ENCODE measurements at regions not wholly inside any gene's neighbourhood (a gene's known extent, or its start where the extent isn't known, plus 50 kb on each side); places are given as distances from the start of the nearest gene placed in this dataset.

DNA sequence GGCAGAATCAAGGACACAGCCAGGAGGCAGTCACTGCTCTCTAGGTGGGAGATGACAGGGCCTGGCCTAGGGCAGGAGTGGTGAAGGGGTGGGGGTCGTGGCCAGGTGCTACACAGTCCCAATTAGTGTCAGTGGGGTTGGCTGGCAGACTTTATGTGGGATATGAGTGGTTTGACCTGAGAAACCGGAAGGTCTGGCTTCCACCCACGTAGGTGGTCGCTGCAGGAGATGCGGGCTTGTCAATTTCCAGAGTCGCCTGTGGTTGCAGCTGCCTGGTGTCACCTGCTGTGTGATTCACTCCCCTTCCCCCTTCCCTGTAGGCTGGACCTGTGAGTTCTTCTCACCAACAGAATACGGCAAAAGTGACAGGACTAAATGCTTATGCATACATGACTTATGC, 124.3 kb downstream of the KLF6 start:
- Histone ChIP-seq H3K36me3 (no peaks in the 10 kb centered on the region), H3K4me1 (peaks cover 0 to 2% of the 10 kb centered on the region in 2 donors), H3K4me3 (no peak overlapping the region), H3K27me3 (no peaks in the 10 kb centered on the region), H3K27ac (no peak overlapping the region), H3K9me3 (no peaks in the 10 kb centered on the region)
- ATAC-seq (no peak), DNase-seq (no peak)
- intact Hi-C loops (cut with DNase I) = no loop called here
- TF ChIP-seq, protein P1, sequence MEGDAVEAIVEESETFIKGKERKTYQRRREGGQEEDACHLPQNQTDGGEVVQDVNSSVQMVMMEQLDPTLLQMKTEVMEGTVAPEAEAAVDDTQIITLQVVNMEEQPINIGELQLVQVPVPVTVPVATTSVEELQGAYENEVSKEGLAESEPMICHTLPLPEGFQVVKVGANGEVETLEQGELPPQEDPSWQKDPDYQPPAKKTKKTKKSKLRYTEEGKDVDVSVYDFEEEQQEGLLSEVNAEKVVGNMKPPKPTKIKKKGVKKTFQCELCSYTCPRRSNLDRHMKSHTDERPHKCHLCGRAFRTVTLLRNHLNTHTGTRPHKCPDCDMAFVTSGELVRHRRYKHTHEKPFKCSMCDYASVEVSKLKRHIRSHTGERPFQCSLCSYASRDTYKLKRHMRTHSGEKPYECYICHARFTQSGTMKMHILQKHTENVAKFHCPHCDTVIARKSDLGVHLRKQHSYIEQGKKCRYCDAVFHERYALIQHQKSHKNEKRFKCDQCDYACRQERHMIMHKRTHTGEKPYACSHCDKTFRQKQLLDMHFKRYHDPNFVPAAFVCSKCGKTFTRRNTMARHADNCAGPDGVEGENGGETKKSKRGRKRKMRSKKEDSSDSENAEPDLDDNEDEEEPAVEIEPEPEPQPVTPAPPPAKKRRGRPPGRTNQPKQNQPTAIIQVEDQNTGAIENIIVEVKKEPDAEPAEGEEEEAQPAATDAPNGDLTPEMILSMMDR (IDR thresholded peaks at IDR 0.05) = no peak

DNA sequence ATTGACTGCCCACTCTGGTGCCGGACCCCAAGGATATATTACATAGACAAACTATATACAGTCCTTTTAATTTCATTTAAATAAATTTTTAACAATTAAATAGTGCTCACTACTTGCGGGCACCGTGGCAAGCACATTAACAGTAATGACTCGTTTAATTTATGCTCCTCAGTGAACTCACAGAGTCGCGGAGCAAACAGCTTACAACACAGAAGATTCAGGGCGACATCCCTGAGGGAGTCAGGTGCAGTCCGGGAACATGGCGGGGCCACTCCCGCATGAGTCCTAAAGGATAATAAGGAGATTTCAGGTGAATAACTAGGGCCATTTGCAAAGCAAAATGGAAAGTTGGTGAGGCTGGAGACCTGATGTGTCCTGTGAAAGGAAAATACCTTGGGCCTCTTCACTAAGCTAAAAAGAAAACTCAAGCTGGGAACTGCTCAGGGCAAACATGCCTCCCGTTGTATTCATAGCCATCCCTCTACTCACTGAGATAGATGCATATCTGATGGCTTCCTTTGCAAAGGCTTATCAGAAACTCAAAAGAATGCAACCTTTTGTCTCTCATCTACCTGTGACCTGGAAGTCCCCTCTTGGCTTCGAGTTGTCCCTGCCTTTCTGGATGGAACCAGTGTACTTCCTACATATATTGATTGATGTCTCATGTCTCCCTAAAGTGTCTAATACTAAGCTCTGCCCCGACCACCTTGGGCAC, 125.6 kb downstream of the KLF6 start:
- ATAC-seq = no peak
- H3K4me3 ChIP-seq = no peak overlapping the region
- no peak overlapping the region for H3K27ac ChIP-seq
- intact Hi-C loops (cut with DNase I) = no loop called here
- no peaks in the 10 kb centered on the region for H3K36me3 ChIP-seq
- TF ChIP-seq, protein P1 (IDR thresholded peaks at IDR 0.05) = no peak
- peaks cover 0 to 6% of the 10 kb centered on the region in 2 donors for H3K4me1 ChIP-seq
- no peaks in the 10 kb centered on the region for H3K27me3 ChIP-seq
- H3K9me3 ChIP-seq = no peaks in the 10 kb centered on the region
- no peak for DNase-seq

DNA sequence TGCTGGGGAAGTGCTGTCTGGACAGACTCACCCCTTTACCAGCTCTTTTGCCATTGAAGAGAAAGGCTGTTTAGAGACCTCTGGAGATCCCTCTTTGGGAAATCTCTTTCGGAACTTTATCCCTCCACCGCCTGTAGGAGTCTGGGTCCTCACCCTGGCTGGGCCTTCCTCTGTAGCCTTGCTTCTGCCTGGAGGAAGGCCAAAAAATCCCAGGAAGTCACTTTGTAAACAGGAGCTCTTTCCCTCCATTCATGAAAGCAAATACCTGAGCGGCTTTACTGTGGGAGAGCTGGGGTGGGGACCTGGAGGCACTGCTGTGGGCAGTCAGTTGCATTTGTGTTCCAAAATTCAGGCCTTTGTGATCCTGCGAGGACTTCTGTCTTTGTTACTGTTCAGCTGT, 126.2 kb downstream of the KLF6 start:
- DNase-seq = peak in 1 of 4 donors; percentile 12
- H3K36me3 ChIP-seq = no peaks in the 10 kb centered on the region
- peaks cover 0 to 6% of the 10 kb centered on the region in 2 donors for H3K4me1 ChIP-seq
- TF ChIP-seq, protein P1 (IDR thresholded peaks at IDR 0.05) = no peak
- intact Hi-C loops (cut with DNase I) = no loop called here
- no peak overlapping the region for H3K27ac ChIP-seq
- no peak overlapping the region for H3K4me3 ChIP-seq
- H3K27me3 ChIP-seq = no peaks in the 10 kb centered on the region
- no peak for ATAC-seq
- H3K9me3 ChIP-seq = no peaks in the 10 kb centered on the region

DNA sequence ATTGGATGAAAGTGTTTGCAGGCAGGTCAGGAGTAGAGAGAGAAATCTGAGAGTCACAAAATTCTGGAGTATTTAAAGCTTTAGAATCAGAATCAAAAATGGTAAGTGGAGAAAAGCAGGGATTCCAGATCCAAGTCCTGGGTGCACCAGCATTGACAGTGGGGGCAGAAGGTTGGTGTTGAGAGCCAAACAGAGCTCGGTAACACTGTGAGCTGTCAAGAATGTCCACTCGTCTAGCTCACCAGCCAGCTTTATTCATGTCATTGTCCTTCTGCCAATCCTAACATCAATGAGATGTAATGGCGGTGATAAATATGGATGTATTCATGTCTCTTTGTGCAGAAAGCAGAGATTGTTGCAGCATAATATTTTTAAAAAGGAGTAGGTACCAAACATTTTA, 128.8 kb downstream of the KLF6 start:
- Histone ChIP-seq H3K9me3 (no peaks in the 10 kb centered on the region), H3K4me3 (no peak overlapping the region), H3K4me1 (peaks cover 0 to 6% of the 10 kb centered on the region in 2 donors), H3K36me3 (no peaks in the 10 kb centered on the region), H3K27ac (no peak overlapping the region), H3K27me3 (no peaks in the 10 kb centered on the region)
- DNase-seq (no peak), ATAC-seq (no peak)
- TF ChIP-seq, protein P1 (IDR thresholded peaks at IDR 0.05) = no peak
- intact Hi-C loops (cut with DNase I) = no loop called here

DNA sequence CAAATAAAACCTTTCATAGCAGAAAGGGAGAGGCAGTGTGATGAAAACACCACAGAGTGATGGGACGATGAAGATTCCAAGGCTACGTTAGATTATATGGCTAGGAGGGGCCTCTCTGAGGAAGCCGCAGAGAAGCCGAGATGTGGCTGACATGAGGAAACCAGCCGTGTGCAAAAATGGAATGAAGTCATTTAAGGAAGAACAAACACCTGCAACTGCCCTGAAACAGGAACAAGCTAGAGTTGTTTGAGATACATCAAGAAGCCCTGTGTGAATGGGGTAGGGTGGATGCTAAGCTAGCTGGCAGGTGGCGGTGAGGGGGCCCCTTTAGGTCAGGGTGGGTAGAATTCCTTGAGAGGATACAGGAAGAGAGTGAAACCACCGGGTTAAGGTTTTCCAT, 129.5 kb downstream of the KLF6 start:
- H3K27me3 ChIP-seq = no peaks in the 10 kb centered on the region
- H3K4me3 ChIP-seq = no peak overlapping the region
- H3K27ac ChIP-seq = peak overlapping the region in 1 of 2 donors; percentile 55
- ATAC-seq (no peak), DNase-seq (no peak)
- H3K4me1 ChIP-seq = peaks cover 0 to 6% of the 10 kb centered on the region in 2 donors
- H3K9me3 ChIP-seq = no peaks in the 10 kb centered on the region
- no peaks in the 10 kb centered on the region for H3K36me3 ChIP-seq
- intact Hi-C loops (cut with DNase I) = no loop called here
- TF ChIP-seq, protein P1 (IDR thresholded peaks at IDR 0.05) = no peak
